DOHH2 (cell line): ENCODE measurements at regions not wholly inside any gene's neighbourhood (a gene's known extent, or its start where the extent isn't known, plus 50 kb on each side); places are given as distances from the start of the nearest gene placed in this dataset.

Source experiments
- H3F3A ChIP-seq: fragments of 200-600 bp; sonication (generic), shearing (Covaris generic); 2 replicates; pipeline ENCODE4 v1.6.0; 2016; ENCODE audit warnings: antibody characterized with exemption, mild to moderate bottlenecking; ENCODE audit not compliant: control insufficient read depth, insufficient read depth
- H3K27ac ChIP-seq: fragments of 200-600 bp; sonication (generic); 2 replicates; pipeline ENCODE4 v1.5.1; 2014; ENCODE audit warnings: low read depth, mild to moderate bottlenecking, low read length, moderate library complexity
- H3K27me3 ChIP-seq: fragments of 200-600 bp; sonication (generic); 2 replicates; pipeline ENCODE4 v1.6.1; 2014; ENCODE audit warnings: mild to moderate bottlenecking, low read length, mixed read lengths; ENCODE audit not compliant: control insufficient read depth
- H3K36me3 ChIP-seq: fragments of 200-600 bp; sonication (generic); 2 replicates; pipeline ENCODE4 v1.6.1; 2014; ENCODE audit warnings: mild to moderate bottlenecking, low read length, moderate library complexity, mixed read lengths; ENCODE audit not compliant: control insufficient read depth
- H3K4me1 ChIP-seq: fragments of 200-600 bp; sonication (generic); 2 replicates; pipeline ENCODE4 v1.6.1; 2014; ENCODE audit warnings: mild to moderate bottlenecking, low read length, mixed read lengths; ENCODE audit not compliant: control insufficient read depth
- H3K4me2 ChIP-seq: fragments of 200-600 bp; sonication (generic); 2 replicates; pipeline ENCODE4 v1.6.0; 2014; ENCODE audit warnings: mild to moderate bottlenecking, low read length, moderate library complexity
- H3K4me3 ChIP-seq: fragments of 200-600 bp; sonication (generic); 2 replicates; pipeline ENCODE4 v1.5.1; 2014; ENCODE audit warnings: mild to moderate bottlenecking, low read length, mixed read lengths
- H3K79me2 ChIP-seq: fragments of 200-600 bp; sonication (generic); 2 replicates; pipeline ENCODE4 v1.6.1; 2014; ENCODE audit warnings: mild to moderate bottlenecking, low read length, mixed read lengths; ENCODE audit not compliant: control insufficient read depth
- H3K9me2 ChIP-seq: fragments of 200-600 bp; sonication (generic); replicated peaks from 2 replicates; pipeline ENCODE4 v1.6.1; 2014; ENCODE audit warnings: mild to moderate bottlenecking, low read length, mixed read lengths; ENCODE audit not compliant: control insufficient read depth
- H3K9me3 ChIP-seq: fragments of 200-600 bp; sonication (generic); 2 replicates; pipeline ENCODE4 v1.6.1; 2014; ENCODE audit warnings: antibody characterized with exemption, low read length, mixed read lengths; ENCODE audit not compliant: control insufficient read depth, insufficient read depth
- H4K20me1 ChIP-seq: fragments of 200-600 bp; sonication (generic); 2 replicates; pipeline ENCODE4 v1.6.0; 2014; ENCODE audit warnings: low read depth, mild to moderate bottlenecking, antibody characterized with exemption, low read length, moderate library complexity; ENCODE audit not compliant: control insufficient read depth, insufficient read depth
- EZH2phosphoT487 ChIP-seq: fragments of 200-600 bp; sonication (generic); IDR thresholded peaks from 2 replicates; pipeline ENCODE4 v1.6.1; 2017; ENCODE audit warnings: borderline replicate concordance, mild to moderate bottlenecking, antibody characterized with exemption, low read length, moderate library complexity, mixed read lengths
- TF ChIP-seq, protein P1 (sequence below): fragments of 200-600 bp; sonication (generic); IDR thresholded peaks from one replicate; pipeline ENCODE4 v1.5.1; 2014; ENCODE audit warnings: antibody characterized with exemption, mild to moderate bottlenecking, low read depth, low read length; ENCODE audit not compliant: poor library complexity, severe bottlenecking

DNA sequence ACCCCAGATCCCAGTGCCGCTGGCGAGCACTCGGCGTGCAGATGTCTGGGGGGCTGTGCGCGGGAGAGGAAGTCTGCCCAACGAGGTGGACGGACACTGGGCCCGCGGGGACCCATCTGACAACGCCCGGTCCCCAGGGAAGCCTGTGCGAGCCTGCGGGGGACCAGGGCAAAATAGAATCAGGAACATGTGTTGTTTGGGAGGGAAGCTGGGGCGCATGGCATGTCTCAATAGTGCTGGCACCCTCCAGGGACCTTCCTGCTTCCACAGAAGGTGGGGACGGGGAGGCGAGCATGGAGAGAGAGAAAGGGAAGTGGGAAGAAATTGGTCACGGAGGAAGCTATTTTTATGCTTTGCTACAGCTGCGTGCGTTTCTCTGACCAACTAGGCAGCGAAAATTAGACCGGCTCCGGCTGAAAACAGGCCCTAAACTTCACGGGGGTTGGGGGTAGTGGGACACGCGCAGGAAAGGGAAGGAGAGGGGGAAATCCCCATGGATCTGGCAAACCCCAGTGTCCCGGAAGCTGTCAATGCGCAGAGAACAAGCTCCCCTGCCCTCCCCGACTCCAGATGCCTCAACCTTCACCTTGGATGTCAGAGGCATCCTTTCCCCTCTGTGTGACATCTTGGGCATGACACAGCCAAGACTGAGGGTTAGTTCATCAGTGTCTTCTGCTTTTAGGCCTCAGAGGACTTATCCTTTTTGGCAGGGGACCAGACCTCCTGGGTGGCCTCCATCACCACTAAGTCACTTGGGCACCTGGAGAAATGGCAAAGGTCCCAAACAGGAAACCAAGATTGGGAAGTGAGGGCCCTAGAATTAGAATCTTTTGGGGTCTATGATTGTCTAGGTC is 169.8 kb upstream of the BCOR start:
- H3K79me2 ChIP-seq: no peaks in the 10 kb centered on the region
- H4K20me1 ChIP-seq: no peaks in the 10 kb centered on the region
- peaks cover 17% of the 10 kb centered on the region for H3K4me1 ChIP-seq
- H3K4me3 ChIP-seq: peak overlapping the region; percentile 65
- no peak overlapping the region for H3K27ac ChIP-seq
- H3K9me3 ChIP-seq: no peaks in the 10 kb centered on the region
- H3K4me2 ChIP-seq: peak overlapping the region; percentile 77
- no peaks in the 10 kb centered on the region for H3K36me3 ChIP-seq
- H3K27me3 ChIP-seq: peaks cover 9% of the 10 kb centered on the region
- H3K9me2 ChIP-seq: no peaks in the 10 kb centered on the region
- TF ChIP-seq, protein P1, sequence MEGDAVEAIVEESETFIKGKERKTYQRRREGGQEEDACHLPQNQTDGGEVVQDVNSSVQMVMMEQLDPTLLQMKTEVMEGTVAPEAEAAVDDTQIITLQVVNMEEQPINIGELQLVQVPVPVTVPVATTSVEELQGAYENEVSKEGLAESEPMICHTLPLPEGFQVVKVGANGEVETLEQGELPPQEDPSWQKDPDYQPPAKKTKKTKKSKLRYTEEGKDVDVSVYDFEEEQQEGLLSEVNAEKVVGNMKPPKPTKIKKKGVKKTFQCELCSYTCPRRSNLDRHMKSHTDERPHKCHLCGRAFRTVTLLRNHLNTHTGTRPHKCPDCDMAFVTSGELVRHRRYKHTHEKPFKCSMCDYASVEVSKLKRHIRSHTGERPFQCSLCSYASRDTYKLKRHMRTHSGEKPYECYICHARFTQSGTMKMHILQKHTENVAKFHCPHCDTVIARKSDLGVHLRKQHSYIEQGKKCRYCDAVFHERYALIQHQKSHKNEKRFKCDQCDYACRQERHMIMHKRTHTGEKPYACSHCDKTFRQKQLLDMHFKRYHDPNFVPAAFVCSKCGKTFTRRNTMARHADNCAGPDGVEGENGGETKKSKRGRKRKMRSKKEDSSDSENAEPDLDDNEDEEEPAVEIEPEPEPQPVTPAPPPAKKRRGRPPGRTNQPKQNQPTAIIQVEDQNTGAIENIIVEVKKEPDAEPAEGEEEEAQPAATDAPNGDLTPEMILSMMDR: no peak
- TF ChIP-seq EZH2phosphoT487: no peak
- no peaks in the 10 kb centered on the region for H3F3A ChIP-seq

DNA sequence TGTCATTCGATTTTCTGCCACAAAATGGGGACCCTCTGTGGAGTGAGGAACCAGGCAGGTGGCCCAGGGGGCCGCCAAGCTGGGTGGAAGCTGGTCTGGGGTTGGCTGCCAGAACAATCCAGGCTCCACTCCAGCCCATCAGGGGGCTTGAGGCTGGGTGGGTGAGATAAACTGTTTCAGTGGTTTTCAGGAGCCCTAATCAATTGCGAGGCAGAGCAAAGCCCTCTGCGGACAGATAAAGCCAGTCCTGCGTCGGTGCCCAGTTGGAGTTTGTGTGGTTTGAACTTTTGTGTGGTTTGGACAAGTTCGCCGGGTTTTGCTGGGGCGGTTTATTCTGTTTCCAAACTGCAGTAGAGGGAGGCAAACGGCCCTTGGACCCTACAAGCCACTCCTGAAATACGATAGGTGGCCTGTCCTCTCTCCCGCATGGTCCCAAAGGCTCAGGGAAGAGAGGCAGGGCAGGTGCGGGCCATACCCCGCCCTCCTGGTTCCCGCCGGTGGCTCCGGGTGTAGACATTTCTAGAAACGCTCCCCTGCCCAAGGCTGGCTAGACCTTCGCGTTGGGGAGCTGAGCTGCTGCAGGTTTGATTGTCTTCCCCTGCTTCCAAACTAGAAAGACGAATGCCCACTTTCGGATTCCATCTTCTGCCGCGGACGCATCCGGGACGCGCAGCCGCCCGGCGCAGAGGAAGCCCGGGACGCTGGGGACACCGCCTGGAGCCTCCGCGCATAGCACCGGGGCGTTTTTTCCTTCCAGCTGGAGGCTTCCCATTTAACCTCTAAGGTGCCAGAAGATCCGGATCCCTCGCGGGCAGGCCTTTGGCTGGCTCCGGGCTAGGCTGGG is 169.0 kb upstream of the BCOR start:
- TF ChIP-seq, protein P1: peak; percentile 29
- TF ChIP-seq EZH2phosphoT487: no peak
- H3K36me3 ChIP-seq: no peaks in the 10 kb centered on the region
- H3K27ac ChIP-seq: no peak overlapping the region
- no peaks in the 10 kb centered on the region for H4K20me1 ChIP-seq
- H3K79me2 ChIP-seq: no peaks in the 10 kb centered on the region
- H3K4me1 ChIP-seq: peaks cover 17% of the 10 kb centered on the region
- H3K9me2 ChIP-seq: no peaks in the 10 kb centered on the region
- no peaks in the 10 kb centered on the region for H3F3A ChIP-seq
- peak overlapping the region; percentile 65 for H3K4me3 ChIP-seq
- no peaks in the 10 kb centered on the region for H3K9me3 ChIP-seq
- H3K4me2 ChIP-seq: peak overlapping the region; percentile 77
- H3K27me3 ChIP-seq: peaks cover 9% of the 10 kb centered on the region

DNA sequence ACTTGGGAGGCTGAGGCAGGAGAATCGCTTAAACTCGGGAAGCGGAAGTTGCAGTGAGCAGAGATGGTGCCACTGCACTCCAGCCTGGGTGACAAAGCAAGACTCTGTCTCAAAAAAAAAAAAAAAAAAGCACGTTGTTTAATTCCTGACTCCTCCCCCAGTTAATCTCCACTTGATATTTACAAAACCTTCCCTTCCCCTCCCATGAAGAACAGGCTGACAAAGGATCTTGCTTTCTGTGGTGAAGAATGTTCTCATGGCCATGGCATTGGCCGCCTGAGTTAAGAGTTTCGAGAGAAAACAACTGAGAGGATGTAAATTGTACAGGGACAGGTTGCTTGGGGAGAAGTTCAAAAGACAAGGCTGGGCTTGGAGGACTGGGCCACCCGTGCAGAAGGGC is 168.2 kb upstream of the BCOR start:
- H4K20me1 ChIP-seq: no peaks in the 10 kb centered on the region
- H3K27me3 ChIP-seq: peaks cover 9% of the 10 kb centered on the region
- no peaks in the 10 kb centered on the region for H3K9me2 ChIP-seq
- peaks cover 17% of the 10 kb centered on the region for H3K4me1 ChIP-seq
- H3K4me3 ChIP-seq: no peak overlapping the region
- H3K36me3 ChIP-seq: no peaks in the 10 kb centered on the region
- no peaks in the 10 kb centered on the region for H3F3A ChIP-seq
- no peak overlapping the region for H3K4me2 ChIP-seq
- H3K79me2 ChIP-seq: no peaks in the 10 kb centered on the region
- H3K9me3 ChIP-seq: no peaks in the 10 kb centered on the region
- no peak for TF ChIP-seq EZH2phosphoT487
- TF ChIP-seq, protein P1: no peak
- H3K27ac ChIP-seq: no peak overlapping the region
